GM21526 (cell line): ENCODE measurements at regions not wholly inside any gene's neighbourhood (a gene's known extent, or its start where the extent isn't known, plus 50 kb on each side); places are given as distances from the start of the nearest gene placed in this dataset.

ENCODE experiments used
- ATAC-seq: cut with Tn5 transposase; IDR thresholded peaks from one replicate; pipeline ENCODE4 v1.9.1; 2021; ENCODE audit warnings: moderate library complexity; ENCODE audit not compliant: unreplicated experiment, low FRiP score

- ATAC-seq = no peak
Measured at GRCh38 chr4:43341741-43342140, 449.2 kb downstream of the GRXCR1 start.

- no peak for ATAC-seq
Measured at GRCh38 chr4:43343298-43343697, 450.8 kb downstream of the GRXCR1 start.

DNA sequence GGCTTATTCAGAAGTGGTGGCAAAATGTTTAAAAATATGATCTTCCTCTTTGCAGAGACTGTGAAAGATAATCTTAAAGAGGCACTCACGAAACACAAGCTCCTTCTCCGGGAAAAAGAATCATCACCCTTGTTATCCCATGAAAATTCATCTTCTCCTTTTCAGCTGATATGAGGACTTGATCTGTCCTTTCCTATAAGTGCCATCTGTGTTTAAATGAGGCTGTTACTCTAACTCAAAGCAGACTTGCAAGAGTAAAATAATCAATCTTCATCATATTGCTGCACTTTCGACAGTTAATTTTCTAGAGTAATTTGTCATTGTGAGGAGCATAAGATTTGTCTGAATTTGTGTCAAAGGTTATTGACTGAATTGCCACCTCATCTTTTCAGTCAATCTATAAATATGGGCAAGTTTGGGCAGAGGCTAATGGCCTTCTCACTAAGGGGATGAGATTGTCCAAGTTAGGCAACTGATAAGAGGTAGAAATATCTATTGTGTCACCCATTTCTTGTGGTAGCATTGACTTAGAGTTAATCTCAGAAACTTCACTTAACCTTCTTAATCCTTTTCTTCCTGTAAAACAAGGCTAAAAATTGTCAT is 452.9 kb downstream of the GRXCR1 start:
- ATAC-seq = no peak

GRCh38 chr4:43348591-43348990 is 456.1 kb downstream of the GRXCR1 start:
- ATAC-seq = no peak

GRCh38 chr4:43351970-43352806 is 459.7 kb downstream of the GRXCR1 start:
- ATAC-seq = no peak

GRCh38 chr4:43352859-43353258 is 460.3 kb downstream of the GRXCR1 start:
- ATAC-seq = no peak

- ATAC-seq = no peak
Measured at GRCh38 chr4:43353552-43353951, 461.0 kb downstream of the GRXCR1 start.

GRCh38 chr4:43356786-43357185 is 464.3 kb downstream of the GRXCR1 start:
- no peak for ATAC-seq

DNA sequence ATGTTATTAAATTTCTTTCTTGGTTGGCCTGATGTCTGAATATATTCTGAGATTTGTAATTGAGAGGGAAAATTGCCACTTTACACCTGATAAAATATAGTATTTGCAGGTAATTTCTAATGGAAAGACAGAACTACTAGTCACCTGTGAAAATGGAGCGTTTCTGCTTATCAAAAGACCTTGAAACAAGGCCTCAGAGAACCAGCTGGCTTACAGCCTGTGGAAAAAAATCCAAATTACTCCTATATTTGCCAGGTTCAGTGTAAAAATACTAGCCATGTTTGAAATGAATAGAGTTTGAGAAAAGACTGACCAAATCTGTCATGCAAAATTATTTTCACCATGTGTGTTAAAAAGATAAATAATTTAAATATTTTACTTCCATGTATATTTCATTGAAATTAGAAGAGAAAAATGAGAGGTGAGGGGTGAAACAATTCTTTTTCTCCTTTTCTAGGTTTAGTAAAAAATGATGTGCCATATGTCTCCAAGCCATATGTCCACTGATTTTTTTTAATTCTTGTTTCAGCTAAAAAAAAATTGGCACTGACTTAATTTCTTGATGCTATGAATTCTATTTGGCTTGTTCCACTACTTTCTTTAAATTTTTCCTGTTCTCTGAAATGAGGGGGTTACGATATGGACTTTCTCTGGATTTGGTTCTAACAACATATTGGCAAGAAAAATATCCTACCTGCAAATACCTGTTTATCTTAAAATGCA is 464.9 kb downstream of the GRXCR1 start:
- no peak for ATAC-seq

- no peak for ATAC-seq
Measured at GRCh38 chr4:43360296-43360695, 467.8 kb downstream of the GRXCR1 start.

GRCh38 chr4:43362875-43363636 is 470.5 kb downstream of the GRXCR1 start:
- no peak for ATAC-seq

DNA sequence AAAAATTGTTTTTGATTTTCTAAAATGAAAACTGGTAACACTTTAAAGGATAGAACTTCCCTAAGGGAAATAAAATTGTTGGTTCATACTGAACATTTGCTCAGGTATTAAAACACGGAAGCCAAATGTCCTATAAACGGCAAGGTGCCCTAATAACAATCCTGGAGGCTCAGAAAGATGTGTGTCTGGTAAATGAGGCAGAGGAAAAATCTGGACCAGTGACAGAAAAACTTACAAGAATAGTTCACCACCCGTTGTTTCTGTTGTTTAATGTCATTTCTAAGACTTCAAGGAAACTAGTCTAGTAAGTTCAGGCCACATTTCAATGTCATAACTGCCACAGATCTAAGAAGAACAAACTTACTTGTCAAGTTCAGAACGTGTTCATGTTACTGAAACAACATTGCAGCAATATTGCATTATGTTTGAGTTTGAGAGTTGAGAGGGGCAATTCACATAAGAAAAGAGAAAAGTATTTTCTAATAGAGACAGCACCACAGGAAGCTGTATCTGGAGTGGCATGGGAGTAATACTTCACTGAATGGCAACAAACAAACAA is 476.6 kb downstream of the GRXCR1 start:
- ATAC-seq = no peak

GRCh38 chr4:43373201-43373600 is 480.7 kb downstream of the GRXCR1 start:
- ATAC-seq = no peak

GRCh38 chr4:43374216-43374751 is 481.8 kb downstream of the GRXCR1 start:
- no peak for ATAC-seq

DNA sequence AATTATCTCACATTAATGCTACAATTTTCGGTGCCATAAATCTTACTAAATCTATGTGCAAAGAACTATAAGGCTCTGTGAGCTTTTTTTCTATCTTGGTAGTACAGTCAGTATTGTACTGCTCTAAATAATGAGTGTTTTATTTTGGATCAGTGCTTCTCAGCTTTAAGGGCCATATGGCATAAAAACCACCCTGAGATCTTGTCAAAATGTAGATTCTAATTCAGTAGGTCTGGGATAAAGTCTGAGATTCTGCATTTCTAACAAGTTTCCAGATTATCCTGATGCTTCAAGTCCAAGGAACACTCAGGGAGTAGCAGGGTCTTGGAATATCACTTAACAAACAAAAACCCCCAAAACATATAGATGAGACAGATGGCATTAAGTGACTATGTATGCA is 486.5 kb downstream of the GRXCR1 start:
- no peak for ATAC-seq

GRCh38 chr4:43380093-43380492 is 487.6 kb downstream of the GRXCR1 start:
- no peak for ATAC-seq

DNA sequence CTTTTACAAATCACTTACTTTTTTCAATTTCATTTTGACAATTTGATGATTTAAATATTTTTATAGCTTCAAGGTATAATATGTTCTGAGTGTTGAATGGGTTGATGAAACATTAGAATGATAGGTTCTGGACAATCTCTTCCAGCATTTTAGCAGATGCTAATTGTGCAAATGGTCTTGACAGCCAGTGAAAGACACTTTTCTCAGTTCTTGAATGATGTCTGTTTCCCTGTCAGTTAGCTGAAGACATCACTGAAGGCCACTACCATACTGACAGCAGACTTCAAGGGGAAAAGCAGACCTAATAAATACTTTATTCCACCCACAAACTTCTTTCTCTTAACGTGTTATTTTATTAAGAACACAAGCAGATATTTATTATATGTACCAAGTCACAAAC is 498.6 kb downstream of the GRXCR1 start:
- ATAC-seq = no peak

DNA sequence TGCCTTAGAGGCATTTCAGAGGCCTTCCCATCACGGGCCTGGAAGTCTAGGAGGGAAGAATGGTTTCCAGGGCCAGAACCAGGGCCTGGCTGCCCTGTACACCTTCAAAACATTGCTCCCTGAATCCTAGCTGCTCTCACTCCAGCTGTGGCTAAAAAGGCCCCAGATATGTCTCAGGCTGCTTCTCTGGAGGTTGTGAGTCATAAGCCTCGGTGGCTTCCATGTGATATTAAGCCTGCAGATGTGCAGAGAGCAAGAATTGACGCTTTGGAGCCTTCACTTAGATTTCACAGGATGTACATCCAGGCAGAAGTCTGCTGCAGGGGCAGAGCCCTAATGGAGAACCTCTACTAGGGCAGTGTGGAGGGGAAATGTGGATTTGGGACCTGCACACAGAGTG is 502.5 kb downstream of the GRXCR1 start:
- no peak for ATAC-seq

DNA sequence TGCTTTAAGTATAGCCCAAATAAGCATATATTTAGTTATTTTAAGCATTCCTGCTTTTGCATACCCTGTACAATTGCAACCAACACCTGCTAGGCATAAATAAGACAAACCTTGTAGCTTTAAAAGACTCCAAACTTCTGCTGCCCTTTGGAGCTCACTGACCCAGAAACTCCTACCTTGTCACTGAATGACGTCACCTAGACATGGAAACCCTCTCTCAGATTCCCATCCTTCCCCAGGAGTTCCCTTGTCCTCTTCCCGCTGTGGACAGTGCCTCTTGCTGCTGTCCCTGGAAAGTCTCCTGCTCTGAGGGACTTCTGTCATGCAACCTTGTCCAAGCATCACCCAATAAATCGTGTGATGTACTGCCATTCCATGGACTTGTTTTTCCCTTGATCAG is 507.2 kb downstream of the GRXCR1 start:
- no peak for ATAC-seq

- ATAC-seq = no peak
Measured at GRCh38 chr4:43402393-43402792, 509.9 kb downstream of the GRXCR1 start.
